HG03442 (cell line): ENCODE measurements at regions not wholly inside any gene's neighbourhood (a gene's known extent, or its start where the extent isn't known, plus 50 kb on each side); places are given as distances from the start of the nearest gene placed in this dataset.

Experiments used
- ATAC-seq: cut with Tn5 transposase; IDR thresholded peaks from one replicate; pipeline ENCODE4 v1.9.1; 2021; ENCODE audit warnings: mild to moderate bottlenecking, moderate library complexity; ENCODE audit not compliant: unreplicated experiment

- no peak for ATAC-seq
Observed at GRCh38 chr21:29228306-29228705, 70.4 kb upstream of the BACH1 start.

GRCh38 chr21:29230551-29231261 is 68.0 kb upstream of the BACH1 start:
- no peak for ATAC-seq

- ATAC-seq, result no peak
Observed at GRCh38 chr21:29231756-29232529, 66.8 kb upstream of the BACH1 start.

- no peak for ATAC-seq
Observed at GRCh38 chr21:29232530-29233255, 66.0 kb upstream of the BACH1 start.

- ATAC-seq, result no peak
Observed at GRCh38 chr21:29233256-29233546, 65.5 kb upstream of the BACH1 start.

GRCh38 chr21:29233611-29234540 is 64.8 kb upstream of the BACH1 start:
- ATAC-seq, result peak; percentile 65

GRCh38 chr21:29235714-29236197 is 63.0 kb upstream of the BACH1 start:
- ATAC-seq, result peak; percentile 56

GRCh38 chr21:29236201-29236600 is 62.5 kb upstream of the BACH1 start:
- ATAC-seq, result no peak

- no peak for ATAC-seq
Observed at GRCh38 chr21:29237110-29238052, 61.3 kb upstream of the BACH1 start.

- no peak for ATAC-seq
Observed at GRCh38 chr21:29238053-29238966, 60.4 kb upstream of the BACH1 start.

- no peak for ATAC-seq
Observed at GRCh38 chr21:29238967-29239290, 59.8 kb upstream of the BACH1 start.

- ATAC-seq, result no peak
Observed at GRCh38 chr21:29240136-29240535, 58.6 kb upstream of the BACH1 start.

- no peak for ATAC-seq
Observed at GRCh38 chr21:29242201-29242600, 56.5 kb upstream of the BACH1 start.

GRCh38 chr21:29243188-29243587 is 55.5 kb upstream of the BACH1 start:
- ATAC-seq, result no peak

GRCh38 chr21:29245104-29245643 is 53.5 kb upstream of the BACH1 start:
- peak; percentile 90 for ATAC-seq

- no peak for ATAC-seq
Observed at GRCh38 chr21:29245863-29246262, 52.9 kb upstream of the BACH1 start.

GRCh38 chr21:29246614-29247013 is 52.1 kb upstream of the BACH1 start:
- no peak for ATAC-seq

GRCh38 chr21:29248124-29248523 is 50.6 kb upstream of the BACH1 start:
- ATAC-seq, result no peak
